Psoas muscle (tissue), 7 donors: ENCODE measurements at regions not wholly inside any gene's neighbourhood (a gene's known extent, or its start where the extent isn't known, plus 50 kb on each side); places are given as distances from the start of the nearest gene placed in this dataset.

Experiments used
- ATAC-seq, 4 donors: fragments of 200-7000 bp; cut with Tn5 transposase; one replicate each; pipeline ENCODE4 v1.9.1; 2020; ENCODE audit warnings: moderate library complexity in 3 of 4, mild to moderate bottlenecking in 2 of 4
- DNase-seq, 2 donors: peaks; one replicate each; pipeline ENCODE4 v3.0.0-alpha.2; 2020
- H3K27ac ChIP-seq: fragments of 200-600 bp; one replicate; pipeline ENCODE4 v1.8.0; 2022
- H3K27me3 ChIP-seq, 3 donors: fragments of 200-600 bp in 1 of 3; one replicate each; pipeline versions ENCODE4 v1.6.1 to v1.8.0; 2013 to 2022; ENCODE audit warnings: low read length in 2 of 3, mild to moderate bottlenecking in 2 of 3, moderate library complexity in 1 of 3; ENCODE audit not compliant: insufficient read depth in 3 of 3
- H3K36me3 ChIP-seq, 2 donors: fragments of 200-600 bp in 1 of 2; one replicate each; pipeline versions ENCODE4 v1.6.1 to v1.8.0; 2013 to 2022; ENCODE audit warnings: low read depth in 1 of 2, mild to moderate bottlenecking in 1 of 2, moderate library complexity in 1 of 2; ENCODE audit not compliant: insufficient read depth in 1 of 2
- H3K4me1 ChIP-seq: fragments of 200-600 bp; one replicate; pipeline ENCODE4 v1.8.0; 2022
- H3K4me3 ChIP-seq: fragments of 200-600 bp; one replicate; pipeline ENCODE4 v1.8.0; 2022; ENCODE audit warnings: mild to moderate bottlenecking
- H3K9me3 ChIP-seq: fragments of 200-600 bp; one replicate; pipeline ENCODE4 v1.8.0; 2022
- WGBS, 3 donors: extraction: QIAGEN DNeasy Blood & Tissue Kit; methylation state at CpG; one replicate each; pipeline versions ENCODE4 v1.1.6 to v1.1.7; 2013; 5-methylcytosine and 5-hydroxymethylcytosine counted together
- intact Hi-C, 2 donors: fragments of 100-400 bp; cut with DNase I; formaldehyde crosslinking; loops; one replicate each; pipeline versions ENCODE4 v1.11.0 to v1.14.2; 2022
- TF ChIP-seq, protein P1 (sequence below): fragments of 200-600 bp; IDR thresholded peaks from one replicate; pipeline ENCODE4 v1.8.0; 2022; ENCODE audit warnings: antibody characterized with exemption
- donor health status: healthy with polysubstance abuse.
- donor health status: DM: no; HTN: no; CAD: no; lungs with moderate emphysema.
- donor health status: Bipolar disorder and iron deficiency.
- donor health status: healthy.
- donor health status: DM: yes; HTN: yes; CAD: no.
- donor health status: DM: no; HTN: no; CAD: no.
- donor health status: DM: yes; HTN: yes; CAD: no.

- H3K4me1 ChIP-seq, result no peaks in the 10 kb centered on the region
- H3K36me3 ChIP-seq, result no peaks in the 10 kb centered on the region
- H3K4me3 ChIP-seq, result no peak overlapping the region
- no peaks in the 10 kb centered on the region for H3K9me3 ChIP-seq
- 88 to 96% (median 96%) methylated on average over 4 of the region's 4 CpGs for WGBS, 3 donors
- no peak for DNase-seq
- TF ChIP-seq, protein P1, sequence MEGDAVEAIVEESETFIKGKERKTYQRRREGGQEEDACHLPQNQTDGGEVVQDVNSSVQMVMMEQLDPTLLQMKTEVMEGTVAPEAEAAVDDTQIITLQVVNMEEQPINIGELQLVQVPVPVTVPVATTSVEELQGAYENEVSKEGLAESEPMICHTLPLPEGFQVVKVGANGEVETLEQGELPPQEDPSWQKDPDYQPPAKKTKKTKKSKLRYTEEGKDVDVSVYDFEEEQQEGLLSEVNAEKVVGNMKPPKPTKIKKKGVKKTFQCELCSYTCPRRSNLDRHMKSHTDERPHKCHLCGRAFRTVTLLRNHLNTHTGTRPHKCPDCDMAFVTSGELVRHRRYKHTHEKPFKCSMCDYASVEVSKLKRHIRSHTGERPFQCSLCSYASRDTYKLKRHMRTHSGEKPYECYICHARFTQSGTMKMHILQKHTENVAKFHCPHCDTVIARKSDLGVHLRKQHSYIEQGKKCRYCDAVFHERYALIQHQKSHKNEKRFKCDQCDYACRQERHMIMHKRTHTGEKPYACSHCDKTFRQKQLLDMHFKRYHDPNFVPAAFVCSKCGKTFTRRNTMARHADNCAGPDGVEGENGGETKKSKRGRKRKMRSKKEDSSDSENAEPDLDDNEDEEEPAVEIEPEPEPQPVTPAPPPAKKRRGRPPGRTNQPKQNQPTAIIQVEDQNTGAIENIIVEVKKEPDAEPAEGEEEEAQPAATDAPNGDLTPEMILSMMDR, result no peak
- ATAC-seq, result no peak
- intact Hi-C loops, result no loop called here
- no peak overlapping the region for H3K27ac ChIP-seq
- H3K27me3 ChIP-seq, result no peaks in the 10 kb centered on the region
These were observed 253.9 kb upstream of the EGLN3 start for GRCh38 chr14:34204774-34205173.

DNA sequence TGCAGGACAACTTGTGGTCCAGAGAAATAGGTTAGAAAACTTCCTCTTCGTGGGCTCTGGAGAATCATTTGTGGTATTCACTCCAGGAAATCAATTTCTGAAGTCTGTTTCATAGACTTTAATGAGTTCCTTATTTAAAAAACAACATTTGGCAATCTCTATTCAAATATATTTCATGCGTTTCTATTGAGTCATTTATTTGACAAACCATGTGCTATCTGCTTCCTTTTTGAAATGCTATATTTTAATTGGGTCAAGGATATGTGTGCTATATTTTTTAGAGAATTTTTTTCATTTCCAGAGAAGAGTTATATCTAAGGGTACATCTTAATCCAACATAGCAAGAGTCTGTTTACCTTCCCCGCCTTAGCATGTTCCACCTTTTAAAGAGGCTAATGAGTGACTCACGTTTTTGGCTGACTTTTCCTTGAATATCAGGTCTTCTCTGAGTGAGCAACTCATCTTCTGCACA, 252.4 kb upstream of the EGLN3 start:
- Histone ChIP-seq H3K9me3 (no peaks in the 10 kb centered on the region), H3K36me3 (no peaks in the 10 kb centered on the region), H3K27ac (no peak overlapping the region), H3K4me1 (no peaks in the 10 kb centered on the region), H3K4me3 (no peak overlapping the region), H3K27me3 (no peaks in the 10 kb centered on the region)
- ATAC-seq (no peak), DNase-seq (no peak)
- TF ChIP-seq, protein P1, result no peak
- intact Hi-C loops, result no loop called here
- 54 to 62% (median 57%) methylated on average over 4 of the region's 4 CpGs for WGBS, 3 donors

- TF ChIP-seq, protein P1, result no peak
- H3K27ac ChIP-seq, result no peak overlapping the region
- WGBS, 3 donors, result 77 to 84% (median 80%) methylated on average over 3 of the region's 3 CpGs
- no peaks in the 10 kb centered on the region for H3K9me3 ChIP-seq
- no peaks in the 10 kb centered on the region for H3K4me1 ChIP-seq
- DNase-seq (no peak), ATAC-seq (no peak)
- intact Hi-C loops, result no loop called here
- H3K4me3 ChIP-seq, result no peak overlapping the region
- no peaks in the 10 kb centered on the region for H3K27me3 ChIP-seq
- H3K36me3 ChIP-seq, result no peaks in the 10 kb centered on the region
These were observed 251.2 kb upstream of the EGLN3 start for GRCh38 chr14:34201909-34202637.

GRCh38 chr14:34199585-34199984, 248.7 kb upstream of the EGLN3 start:
- no peaks in the 10 kb centered on the region for H3K9me3 ChIP-seq
- TF ChIP-seq, protein P1, result no peak
- DNase-seq (no peak), ATAC-seq (no peak)
- no peak overlapping the region for H3K4me3 ChIP-seq
- H3K27me3 ChIP-seq, result no peaks in the 10 kb centered on the region
- 66 to 70% (median 69%) methylated on average over 4 of the region's 4 CpGs for WGBS, 3 donors
- no peaks in the 10 kb centered on the region for H3K36me3 ChIP-seq
- intact Hi-C loops, result no loop called here
- H3K4me1 ChIP-seq, result no peaks in the 10 kb centered on the region
- no peak overlapping the region for H3K27ac ChIP-seq

DNA sequence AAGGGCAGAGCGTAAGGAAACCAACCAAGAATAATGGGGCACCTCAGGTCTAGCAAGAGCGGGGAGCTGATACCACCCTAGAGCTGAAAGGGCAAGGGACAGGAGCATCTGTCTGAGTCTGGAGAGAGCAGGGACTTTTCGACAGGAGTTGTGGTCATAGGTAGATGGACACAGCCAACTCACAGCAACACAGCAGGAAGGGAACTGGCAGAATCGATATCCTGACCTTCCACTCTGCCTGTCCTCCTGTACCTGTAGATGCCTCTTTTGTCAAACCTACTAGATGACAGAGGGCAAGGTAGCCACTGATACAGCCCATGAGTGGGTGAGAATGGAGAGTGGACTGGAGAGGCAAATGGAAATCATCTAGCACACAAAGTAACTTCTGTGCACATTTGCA, 247.2 kb upstream of the EGLN3 start:
- Histone ChIP-seq H3K27me3 (no peaks in the 10 kb centered on the region), H3K4me1 (no peaks in the 10 kb centered on the region), H3K4me3 (no peak overlapping the region), H3K27ac (no peak overlapping the region), H3K9me3 (no peaks in the 10 kb centered on the region), H3K36me3 (no peaks in the 10 kb centered on the region)
- no peak for DNase-seq
- WGBS, 3 donors, result 90 to 99% (median 93%) methylated on average over 4 of the region's 4 CpGs
- no peak for ATAC-seq
- intact Hi-C loops, result no loop called here
- TF ChIP-seq, protein P1, result no peak
